ENCODE measurements at regions not wholly inside any gene's neighbourhood (a gene's known extent, or its start where the extent isn't known, plus 50 kb on each side); places are given as distances from the start of the nearest gene placed in this dataset.

- intact Hi-C loops (cut with micrococcal nuclease): no loop called here
- Histone ChIP-seq H3K27me3 (replicated peaks in 1 of 4; ENCODE audit: control extremely low read depth in 1 of 4, control insufficient read depth in 3 of 4, insufficient read depth in 4 of 4, low read length in 3 of 4) (no peaks in the 10 kb centered on the region), H3K36me3 (replicated peaks in 1 of 2; ENCODE audit: control extremely low read depth in 1 of 2, control insufficient read depth in 1 of 2, extremely low read depth in 1 of 2, insufficient read depth in 2 of 2, low read length in 1 of 2) (no peaks in the 10 kb centered on the region), H3K27ac (ENCODE audit: low read length in 2 of 2) (no peak overlapping the region), H3K4me3 (ENCODE audit: control extremely low read depth in 1 of 5, extremely low read depth in 1 of 5, insufficient read depth in 1 of 5, low read depth in 2 of 5, low read length in 4 of 5) (no peak overlapping the region), H4K20me1 (ENCODE audit: control insufficient read depth, insufficient read depth, low read length, poor library complexity, severe bottlenecking) (no peaks in the 10 kb centered on the region), H3K9me3 (ENCODE audit: control extremely low read depth in 1 of 3, control insufficient read depth in 2 of 3, insufficient read depth in 1 of 3, low read length in 2 of 3) (peaks cover 0 to 8% (median 0%) of the 10 kb centered on the region in 3 donors), H3K79me2 (ENCODE audit: control insufficient read depth, insufficient read depth, low read length) (no peaks in the 10 kb centered on the region), H3K4me2 (replicated peaks; ENCODE audit: low read depth, low read length, poor library complexity, severe bottlenecking) (no peak overlapping the region), H3K9ac (ENCODE audit: low read length) (no peak overlapping the region), H2AFZ (ENCODE audit: insufficient read depth, low read depth, low read length, poor library complexity, severe bottlenecking) (no peak overlapping the region), H3K4me1 (ENCODE audit: control insufficient read depth in 2 of 2, insufficient read depth in 2 of 2, low read length in 2 of 2) (no peaks in the 10 kb centered on the region)
- H3K9me3 Mint-ChIP-seq (ENCODE audit: insufficient read depth): no peaks in the 10 kb centered on the region
- no peak for TF ChIP-seq EZH2 (IDR thresholded peaks at IDR 0.05; ENCODE audit: borderline replicate concordance, insufficient read depth, low read depth, low read length, poor library complexity, severe bottlenecking)
- TF ChIP-seq, protein P1, sequence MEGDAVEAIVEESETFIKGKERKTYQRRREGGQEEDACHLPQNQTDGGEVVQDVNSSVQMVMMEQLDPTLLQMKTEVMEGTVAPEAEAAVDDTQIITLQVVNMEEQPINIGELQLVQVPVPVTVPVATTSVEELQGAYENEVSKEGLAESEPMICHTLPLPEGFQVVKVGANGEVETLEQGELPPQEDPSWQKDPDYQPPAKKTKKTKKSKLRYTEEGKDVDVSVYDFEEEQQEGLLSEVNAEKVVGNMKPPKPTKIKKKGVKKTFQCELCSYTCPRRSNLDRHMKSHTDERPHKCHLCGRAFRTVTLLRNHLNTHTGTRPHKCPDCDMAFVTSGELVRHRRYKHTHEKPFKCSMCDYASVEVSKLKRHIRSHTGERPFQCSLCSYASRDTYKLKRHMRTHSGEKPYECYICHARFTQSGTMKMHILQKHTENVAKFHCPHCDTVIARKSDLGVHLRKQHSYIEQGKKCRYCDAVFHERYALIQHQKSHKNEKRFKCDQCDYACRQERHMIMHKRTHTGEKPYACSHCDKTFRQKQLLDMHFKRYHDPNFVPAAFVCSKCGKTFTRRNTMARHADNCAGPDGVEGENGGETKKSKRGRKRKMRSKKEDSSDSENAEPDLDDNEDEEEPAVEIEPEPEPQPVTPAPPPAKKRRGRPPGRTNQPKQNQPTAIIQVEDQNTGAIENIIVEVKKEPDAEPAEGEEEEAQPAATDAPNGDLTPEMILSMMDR (IDR thresholded peaks at IDR 0.05): no peak
- no peak overlapping the region for H3K4me3 Mint-ChIP-seq
- WGBS (ENCODE audit: insufficient coverage): 88% methylated on average over 2 of the region's 2 CpGs
- ChIA-PET POLR2A (no interaction called here), CTCF (no interaction called here)
- no peak for ATAC-seq (ENCODE audit: low read depth)
- H3K27me3 Mint-ChIP-seq: no peaks in the 10 kb centered on the region
- no peak for DNase-seq
- H3K27ac Mint-ChIP-seq: no peak overlapping the region
- no peaks in the 10 kb centered on the region for H3K4me1 Mint-ChIP-seq
Measured at GRCh38 chr1:213533125-213533524, 454.6 kb upstream of the PROX1 start.

- WGBS (ENCODE audit: insufficient coverage): 100% methylated on average over 1 of the region's 6 CpGs
- Histone ChIP-seq H3K27me3 (replicated peaks in 1 of 4; ENCODE audit: control extremely low read depth in 1 of 4, control insufficient read depth in 3 of 4, insufficient read depth in 4 of 4, low read length in 3 of 4) (no peaks in the 10 kb centered on the region), H3K27ac (ENCODE audit: low read length in 2 of 2) (no peak overlapping the region), H3K9me3 (ENCODE audit: control extremely low read depth in 1 of 3, control insufficient read depth in 2 of 3, insufficient read depth in 1 of 3, low read length in 2 of 3) (peaks cover 0 to 8% (median 0%) of the 10 kb centered on the region in 3 donors), H3K4me2 (replicated peaks; ENCODE audit: low read depth, low read length, poor library complexity, severe bottlenecking) (no peak overlapping the region), H3K36me3 (replicated peaks in 1 of 2; ENCODE audit: control extremely low read depth in 1 of 2, control insufficient read depth in 1 of 2, extremely low read depth in 1 of 2, insufficient read depth in 2 of 2, low read length in 1 of 2) (no peaks in the 10 kb centered on the region), H4K20me1 (ENCODE audit: control insufficient read depth, insufficient read depth, low read length, poor library complexity, severe bottlenecking) (no peaks in the 10 kb centered on the region), H3K4me3 (ENCODE audit: control extremely low read depth in 1 of 5, extremely low read depth in 1 of 5, insufficient read depth in 1 of 5, low read depth in 2 of 5, low read length in 4 of 5) (no peak overlapping the region), H3K4me1 (ENCODE audit: control insufficient read depth in 2 of 2, insufficient read depth in 2 of 2, low read length in 2 of 2) (no peaks in the 10 kb centered on the region), H2AFZ (ENCODE audit: insufficient read depth, low read depth, low read length, poor library complexity, severe bottlenecking) (no peak overlapping the region), H3K79me2 (ENCODE audit: control insufficient read depth, insufficient read depth, low read length) (no peaks in the 10 kb centered on the region), H3K9ac (ENCODE audit: low read length) (no peak overlapping the region)
- Mint-ChIP-seq H3K4me1 (no peaks in the 10 kb centered on the region), H3K4me3 (no peak overlapping the region), H3K27me3 (no peaks in the 10 kb centered on the region), H3K27ac (no peak overlapping the region), H3K9me3 (ENCODE audit: insufficient read depth) (no peaks in the 10 kb centered on the region)
- CTCF ChIA-PET: no interaction called here
- POLR2A ChIA-PET: no interaction called here
- no peak for TF ChIP-seq EZH2 (IDR thresholded peaks at IDR 0.05; ENCODE audit: borderline replicate concordance, insufficient read depth, low read depth, low read length, poor library complexity, severe bottlenecking)
- TF ChIP-seq, protein P1 (IDR thresholded peaks at IDR 0.05): no peak
- DNase-seq (no peak), ATAC-seq (ENCODE audit: low read depth) (no peak)
- intact Hi-C loops (cut with micrococcal nuclease): no loop called here
Measured at GRCh38 chr1:213535679-213536078, 452.1 kb upstream of the PROX1 start.

All from B cell (primary cell).